Embryonic facial prominence (tissue), 1 donor: ENCODE measurements at regions not wholly inside any gene's neighbourhood (a gene's known extent, or its start where the extent isn't known, plus 50 kb on each side); places are given as distances from the start of the nearest gene placed in this dataset.

Source experiments
- DNase-seq: peaks from one replicate; pipeline ENCODE4 v3.0.0-alpha.2; 2016; ENCODE audit errors: extremely low spot score

DNA sequence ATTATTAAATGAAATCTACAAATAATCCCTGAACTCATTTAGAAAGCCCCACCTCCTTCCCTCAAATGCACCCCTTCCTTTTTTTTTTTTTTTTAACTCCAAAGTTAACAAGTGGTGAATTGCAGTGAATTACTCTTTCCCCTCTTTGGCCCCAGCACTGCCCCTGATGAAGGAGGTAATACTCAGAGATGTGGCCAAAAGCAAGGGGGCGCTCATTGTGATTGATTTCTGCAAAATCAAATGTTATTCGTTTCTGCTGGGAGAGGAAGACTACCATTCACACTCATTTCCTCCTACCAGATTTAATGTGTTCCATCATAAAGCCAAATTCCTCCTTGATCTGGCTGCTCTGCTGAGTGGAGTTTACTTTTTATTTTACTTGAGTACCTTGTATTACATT lies 259.4 kb downstream of the GPD2 start:
- no peak for DNase-seq

DNA sequence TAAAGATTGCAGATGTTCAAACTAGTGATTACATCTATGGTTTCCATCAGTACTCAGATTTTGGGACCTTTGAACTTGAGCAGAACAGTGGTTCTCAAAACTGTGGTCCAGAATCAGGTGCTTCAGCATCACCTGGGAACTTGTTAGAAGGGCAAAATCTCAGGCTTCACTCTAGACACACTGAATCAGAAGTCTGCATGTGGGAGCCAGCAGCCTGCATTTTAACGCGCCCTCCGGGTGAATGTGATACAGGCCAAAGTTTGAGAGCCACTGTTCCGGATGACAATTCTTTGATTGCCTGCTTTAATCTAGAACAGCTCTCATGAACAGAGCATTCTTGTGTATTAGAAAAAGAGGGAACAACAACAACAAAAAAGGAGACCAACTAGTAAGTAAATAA lies 261.7 kb downstream of the GPD2 start:
- no peak for DNase-seq

DNA sequence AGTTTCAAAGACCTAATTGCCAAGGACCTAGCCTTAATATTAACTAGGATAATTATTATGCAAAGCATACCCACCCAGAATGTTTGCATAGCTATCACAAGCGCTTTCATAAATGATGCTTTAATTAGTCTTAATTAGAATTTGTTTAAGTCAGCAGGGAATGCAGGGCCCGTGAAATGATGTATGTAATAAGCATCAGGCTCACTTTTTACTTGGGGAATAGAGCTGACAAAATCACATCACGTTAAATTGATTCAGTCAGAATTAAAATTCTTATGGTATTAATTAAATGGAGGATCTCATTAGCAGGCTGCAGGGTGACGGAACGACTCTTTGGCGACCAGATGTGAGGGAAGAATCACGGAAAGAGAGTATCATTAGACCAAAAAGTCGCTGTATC lies 264.5 kb downstream of the GPD2 start:
- no peak for DNase-seq

DNA sequence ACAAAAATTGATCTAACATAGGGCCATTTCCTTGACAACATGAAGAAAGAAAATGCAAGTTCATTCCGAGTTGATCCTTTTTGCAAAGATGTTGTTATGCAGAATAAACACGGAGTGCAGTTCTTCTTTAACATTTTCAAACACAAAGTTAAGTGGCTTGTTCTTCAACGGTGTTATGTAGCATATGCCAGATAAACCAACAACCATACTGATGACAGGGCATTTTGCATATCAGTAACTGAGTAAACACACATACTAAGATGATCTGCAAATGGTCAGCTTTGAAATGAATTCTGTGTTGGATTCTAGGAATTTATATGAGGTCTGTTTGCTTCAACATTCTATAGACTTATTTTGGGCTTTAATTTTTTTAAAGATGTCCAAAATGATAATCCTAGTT lies 266.4 kb downstream of the GPD2 start:
- no peak for DNase-seq

DNA sequence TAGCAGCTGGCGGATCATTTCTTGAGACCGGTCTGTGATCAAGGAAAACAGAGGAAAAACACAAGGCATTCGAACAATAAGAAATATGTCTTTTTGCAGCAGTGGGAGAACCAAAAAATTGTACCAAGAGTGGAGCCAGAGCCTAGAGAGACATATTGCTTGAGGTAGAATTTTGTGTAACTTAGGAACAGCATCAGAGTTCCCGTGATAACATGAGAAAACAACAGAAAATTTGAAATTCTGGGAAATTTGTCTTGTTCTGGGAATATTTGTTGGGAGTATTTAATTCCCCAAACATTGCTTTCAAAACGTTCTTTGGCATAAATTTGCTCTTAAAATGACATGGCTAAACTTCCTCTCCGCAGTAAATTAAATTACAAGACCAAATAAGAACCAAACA lies 267.5 kb downstream of the GPD2 start:
- no peak for DNase-seq

DNA sequence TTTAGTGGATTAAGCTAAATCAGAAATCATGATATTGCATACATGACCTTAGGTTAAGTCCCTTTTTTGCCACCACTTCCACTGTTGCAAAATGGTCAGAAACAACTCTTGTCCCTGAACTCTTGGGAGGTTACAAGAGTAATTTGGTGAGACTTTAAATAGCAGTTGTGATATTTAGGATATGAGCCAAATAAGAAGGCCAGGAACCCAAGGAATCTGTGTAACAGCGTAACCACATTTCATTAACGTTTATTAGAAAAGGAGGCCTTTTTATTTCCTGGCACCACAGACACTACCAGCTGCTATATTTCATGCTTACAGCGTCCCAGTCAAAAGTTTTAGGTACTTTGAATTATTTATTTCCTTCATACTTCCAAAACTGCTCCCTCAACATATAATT lies 268.0 kb downstream of the GPD2 start:
- DNase-seq: no peak

DNA sequence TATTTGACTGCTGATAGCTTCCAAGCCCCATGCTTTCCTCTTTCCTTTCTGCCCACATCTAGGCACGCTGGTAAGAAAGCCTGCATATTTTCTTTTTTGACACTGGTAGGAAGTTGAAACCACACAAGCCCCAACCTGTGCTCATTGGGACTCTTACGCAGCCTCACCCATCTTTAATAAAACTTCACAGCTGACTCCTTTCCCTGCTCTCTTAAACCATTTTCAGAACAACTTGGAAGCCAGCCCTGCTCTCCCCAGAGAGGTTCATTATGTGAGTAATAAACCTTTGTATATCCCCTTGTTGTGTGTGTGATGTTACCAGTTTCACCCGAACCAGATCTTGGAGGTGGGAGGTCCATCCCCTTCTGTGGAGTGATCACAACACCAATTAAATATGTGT lies 268.4 kb downstream of the GPD2 start:
- no peak for DNase-seq

DNA sequence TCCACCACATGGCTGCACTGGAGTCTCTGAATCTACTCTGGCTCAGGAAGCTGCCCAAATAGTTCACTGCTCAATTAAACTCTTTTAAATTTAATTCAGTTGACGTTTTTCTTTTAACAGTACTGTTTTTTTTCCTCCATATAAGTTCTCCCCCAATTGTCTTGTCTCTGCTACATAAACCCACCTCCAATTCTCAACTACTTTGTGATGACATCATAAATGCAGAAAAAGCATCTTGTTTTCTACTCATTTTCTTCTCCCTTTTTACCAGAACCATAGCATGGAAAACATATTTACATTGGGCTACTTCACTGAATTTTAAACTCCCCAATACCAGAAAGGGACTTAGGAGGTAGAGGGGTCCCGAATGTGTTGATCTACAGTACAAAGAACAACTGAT lies 270.4 kb downstream of the GPD2 start:
- DNase-seq: no peak

DNA sequence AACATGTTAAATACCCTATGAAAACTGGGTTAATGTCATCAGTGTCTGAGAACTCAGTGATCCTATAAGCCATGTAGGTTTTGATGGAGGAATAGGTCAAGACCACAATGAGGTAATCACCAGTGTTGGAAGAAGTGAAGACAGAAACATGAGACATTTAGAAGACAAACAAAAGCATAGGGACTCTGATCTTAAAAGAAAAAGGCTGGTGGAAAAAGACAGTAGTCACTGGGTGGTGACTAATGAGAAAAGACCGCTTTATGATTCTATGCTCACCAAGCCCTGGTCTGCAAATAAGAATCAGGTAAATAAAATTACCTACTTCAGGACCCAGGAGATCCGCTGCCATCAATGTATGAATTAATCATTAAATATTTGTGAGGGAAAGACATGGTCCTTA lies 271.9 kb downstream of the GPD2 start:
- DNase-seq: no peak

DNA sequence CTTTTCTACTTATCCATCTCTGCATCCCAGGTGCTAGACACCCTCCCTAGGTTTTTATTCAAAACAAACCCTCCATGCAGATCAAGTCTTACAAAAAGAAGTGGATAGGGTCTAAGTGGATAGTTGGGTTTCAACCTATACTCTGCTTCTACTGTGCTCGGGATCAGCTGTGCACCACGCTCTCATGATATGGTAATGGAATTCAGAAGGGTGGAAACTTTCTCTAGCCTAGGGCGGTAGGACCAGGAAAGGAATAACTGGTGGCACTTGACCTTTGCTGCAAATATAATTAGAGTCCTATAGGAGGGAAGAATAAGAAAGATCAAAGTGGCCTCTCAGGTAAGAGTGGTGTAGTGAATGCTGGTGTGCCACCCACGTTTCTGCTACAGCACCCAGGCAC lies 272.9 kb downstream of the GPD2 start:
- no peak for DNase-seq

DNA sequence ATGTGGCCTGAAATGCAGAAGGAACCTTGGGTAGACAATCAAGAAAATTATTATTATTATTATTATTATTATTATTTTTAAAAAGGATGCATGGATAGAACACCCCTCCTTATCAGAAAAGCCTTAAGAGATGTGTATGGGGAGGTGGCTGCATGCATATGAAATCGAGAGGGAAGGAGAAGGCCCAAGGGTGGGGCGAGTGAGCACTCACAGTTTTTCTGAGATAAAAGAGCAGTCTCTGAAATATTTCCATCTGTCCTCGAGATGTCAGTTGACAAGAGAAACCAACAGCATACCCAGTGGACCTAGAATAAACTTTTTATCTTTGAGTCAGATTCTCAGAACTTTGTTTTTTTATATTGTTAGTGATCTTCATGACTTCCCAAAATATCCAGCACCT lies 282.9 kb downstream of the GPD2 start:
- no peak for DNase-seq

DNA sequence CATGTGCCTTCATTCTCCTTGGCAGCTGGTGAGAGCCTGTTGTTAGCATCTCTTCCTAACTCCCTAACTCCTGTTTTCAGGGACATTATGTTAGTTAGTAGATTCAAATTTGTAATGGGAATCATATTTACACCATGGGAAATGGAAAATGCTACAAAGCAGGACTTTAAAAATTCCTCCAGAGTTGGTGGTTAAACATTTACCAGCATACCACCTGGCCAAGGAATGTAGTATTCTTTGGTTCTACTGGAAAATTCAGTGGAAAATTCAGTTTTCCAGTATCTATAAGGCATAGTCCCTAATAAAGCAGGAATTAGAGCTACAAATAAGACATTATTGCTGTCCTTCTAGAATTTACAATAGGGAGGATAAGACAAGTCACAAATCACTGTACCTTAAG lies 291.7 kb downstream of the GPD2 start:
- no peak for DNase-seq

DNA sequence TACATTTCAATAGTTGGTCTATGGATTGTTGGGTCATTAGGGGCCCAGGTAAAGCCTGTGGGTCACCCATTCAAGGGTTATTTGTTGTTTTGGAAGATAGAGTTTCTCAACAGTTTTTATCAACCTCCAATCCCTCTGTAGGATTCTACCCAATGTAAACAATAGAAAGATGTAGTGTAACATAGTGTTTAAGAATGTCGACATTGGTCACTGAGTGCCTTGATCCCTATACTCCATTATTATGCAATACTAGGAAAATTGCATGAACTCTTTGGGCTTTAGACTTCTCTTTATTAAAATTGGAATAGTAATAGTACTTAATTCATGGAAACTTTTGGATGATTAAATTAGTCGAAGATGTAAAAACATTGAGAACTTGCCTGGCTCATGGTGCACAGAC lies 292.1 kb downstream of the GPD2 start:
- no peak for DNase-seq

DNA sequence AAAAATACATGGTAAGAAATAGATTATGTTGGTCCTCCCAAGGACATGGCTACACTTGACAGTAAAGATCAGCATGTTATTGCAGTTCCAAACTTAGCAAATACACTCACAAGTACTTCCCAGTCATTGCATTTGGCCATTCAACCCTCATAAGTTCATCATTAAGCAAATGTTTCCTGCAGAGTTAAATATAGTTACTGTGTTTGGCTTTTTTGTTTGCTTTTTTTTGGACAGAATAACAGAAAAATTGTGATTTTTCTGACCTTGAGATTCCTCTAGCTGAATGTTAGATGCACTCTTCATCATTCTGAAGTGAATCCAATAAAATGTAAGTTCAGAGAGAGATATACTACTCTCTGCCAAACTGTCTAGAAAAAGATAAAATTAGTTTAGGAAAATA lies 295.3 kb downstream of the GPD2 start:
- DNase-seq: no peak

DNA sequence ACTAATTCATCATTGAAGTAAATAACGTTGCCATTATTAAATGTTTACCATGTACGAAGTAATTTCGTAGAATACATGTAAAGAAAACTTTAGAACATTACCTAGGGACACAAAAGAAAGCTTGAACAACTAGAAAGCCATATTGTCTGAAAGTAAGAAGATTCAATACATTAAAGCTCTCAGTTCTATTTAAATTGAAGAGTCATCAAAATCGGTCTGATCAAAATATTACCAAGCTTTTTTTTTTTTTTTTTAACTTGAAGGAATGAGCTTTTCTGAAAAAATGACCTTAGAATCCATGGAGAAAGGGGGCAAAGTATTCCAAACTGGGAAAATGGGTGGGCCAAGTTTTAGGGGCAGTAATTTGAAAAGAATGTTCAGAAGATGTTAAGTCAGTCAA lies 300.8 kb downstream of the GPD2 start:
- DNase-seq: no peak

DNA sequence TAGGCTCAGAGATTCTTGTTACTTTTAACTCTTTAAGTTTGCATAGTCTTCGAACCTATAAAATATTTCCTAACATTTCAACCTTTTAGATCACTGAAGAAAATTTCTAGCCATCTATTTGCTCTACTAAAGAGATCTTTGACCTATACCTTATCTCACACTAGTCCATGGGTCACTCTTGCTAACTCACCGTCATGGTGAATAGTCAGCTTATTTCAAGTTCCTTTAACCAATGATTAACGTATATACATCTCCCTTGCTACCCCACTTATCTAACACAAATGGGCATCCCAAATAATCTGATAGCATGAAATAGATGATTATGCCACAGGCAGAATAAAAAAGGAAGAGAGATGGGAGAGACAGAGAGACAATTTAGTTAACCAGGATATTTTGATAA lies 303.1 kb downstream of the GPD2 start:
- no peak for DNase-seq

DNA sequence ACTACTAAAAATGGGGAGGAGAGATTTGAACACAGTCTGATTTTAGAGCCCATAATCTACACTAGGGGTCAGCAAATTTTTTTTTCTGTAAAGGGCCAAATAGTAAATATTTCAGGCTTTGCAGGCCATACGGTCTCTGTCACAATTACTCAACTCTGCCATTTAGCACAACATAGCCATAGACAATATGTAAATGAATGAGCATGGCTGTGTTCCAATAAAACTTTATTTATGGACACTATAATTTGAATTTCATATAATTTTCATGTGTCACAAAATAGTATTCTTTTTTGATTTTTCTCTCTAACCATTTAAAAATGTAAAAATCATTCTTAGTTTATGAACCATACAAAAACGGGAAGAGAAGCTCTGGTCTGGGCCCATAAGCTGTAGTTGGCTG lies 309.4 kb downstream of the GPD2 start:
- no peak for DNase-seq

DNA sequence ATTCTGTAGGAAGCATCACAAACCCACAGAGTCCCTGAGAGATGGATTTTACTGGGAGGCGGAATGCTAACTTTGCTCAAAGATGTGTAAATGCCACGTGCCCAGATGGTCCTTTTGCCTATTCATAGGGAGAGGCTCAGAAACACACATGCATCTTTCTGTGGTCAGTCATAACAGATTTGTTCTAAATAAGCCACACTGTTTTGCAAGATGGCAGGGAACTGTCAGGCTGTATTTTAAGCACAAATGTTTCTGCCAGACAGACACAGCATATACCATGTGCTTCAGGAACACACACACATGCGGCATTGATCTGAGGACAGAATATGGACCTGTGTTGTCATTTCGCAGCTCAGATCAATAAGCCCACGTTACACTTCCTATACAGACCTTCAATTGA lies 312.0 kb downstream of the GPD2 start:
- DNase-seq: no peak

DNA sequence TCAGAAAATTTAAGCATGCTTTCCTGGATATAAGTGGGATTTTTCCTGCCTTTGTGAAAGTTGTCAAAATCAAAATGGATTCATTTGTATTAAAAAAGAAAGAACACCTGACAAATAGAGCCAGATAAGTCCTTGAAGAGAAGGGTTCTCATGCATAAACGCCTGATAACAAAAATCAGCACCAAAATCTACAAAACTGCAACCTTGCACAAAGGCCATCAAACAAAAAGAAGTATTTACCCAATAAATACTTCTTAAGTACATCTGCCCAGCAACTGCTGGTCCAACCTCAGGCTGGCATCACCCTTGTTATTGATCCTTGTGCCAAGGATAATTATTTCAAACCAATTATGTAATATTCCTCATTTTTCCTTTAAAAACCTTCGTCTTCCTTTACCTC lies 315.9 kb downstream of the GPD2 start:
- DNase-seq: no peak

DNA sequence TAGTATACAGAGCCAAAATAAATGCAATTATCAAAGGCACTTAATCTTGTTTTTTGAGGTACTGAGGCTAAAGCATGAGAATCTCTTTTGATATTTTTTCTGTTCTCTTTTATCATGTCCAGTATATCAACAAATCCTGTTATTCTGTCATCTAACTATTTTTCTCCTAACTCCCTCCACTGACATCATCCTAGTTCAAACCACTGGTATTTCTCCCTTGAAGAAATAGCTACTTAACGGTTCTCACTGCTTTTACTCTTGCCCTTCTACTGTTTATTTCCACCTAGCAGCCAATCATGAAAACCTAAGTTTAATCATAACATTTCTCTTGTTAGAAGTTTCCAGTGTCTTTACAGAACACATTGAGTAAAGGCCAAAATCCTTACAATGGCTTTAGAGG lies 317.6 kb downstream of the GPD2 start:
- no peak for DNase-seq

DNA sequence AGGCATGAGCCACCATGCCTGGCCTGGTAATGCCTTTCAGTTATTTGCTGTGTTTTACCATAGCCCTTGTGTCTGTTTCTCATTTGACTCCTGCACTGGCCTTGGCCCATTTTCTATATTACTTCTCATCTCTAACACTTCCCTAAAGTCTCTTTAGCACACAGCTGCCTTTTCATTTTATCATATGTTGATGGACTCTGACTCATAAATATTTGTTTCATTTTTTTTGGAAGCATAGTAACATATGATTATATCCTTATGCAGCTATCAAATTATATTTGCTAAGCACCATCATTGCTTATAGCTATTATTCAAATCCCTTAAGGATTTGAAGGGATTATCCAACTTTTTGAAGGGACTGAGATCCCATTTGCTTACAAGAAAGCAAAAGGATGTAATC lies 320.3 kb downstream of the GPD2 start:
- no peak for DNase-seq

DNA sequence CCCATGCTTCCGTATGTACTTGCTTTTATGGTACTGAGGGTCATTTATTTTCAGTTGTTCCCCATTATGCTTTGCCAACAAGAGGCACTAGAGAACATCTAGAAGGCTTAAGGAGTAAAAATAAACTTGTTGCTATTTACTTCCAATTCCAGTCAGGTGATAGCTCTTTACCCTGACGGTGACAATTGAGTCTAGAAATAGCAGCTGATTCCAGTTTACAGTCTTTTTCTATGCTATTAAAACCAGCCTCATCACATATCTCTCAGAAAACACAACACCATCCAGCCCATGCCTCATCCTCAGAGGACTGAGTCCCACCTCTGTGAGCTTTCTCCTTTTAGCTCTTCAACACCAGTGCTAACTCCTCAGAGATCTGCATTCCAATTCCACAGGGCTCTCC lies 327.0 kb downstream of the GPD2 start:
- no peak for DNase-seq

DNA sequence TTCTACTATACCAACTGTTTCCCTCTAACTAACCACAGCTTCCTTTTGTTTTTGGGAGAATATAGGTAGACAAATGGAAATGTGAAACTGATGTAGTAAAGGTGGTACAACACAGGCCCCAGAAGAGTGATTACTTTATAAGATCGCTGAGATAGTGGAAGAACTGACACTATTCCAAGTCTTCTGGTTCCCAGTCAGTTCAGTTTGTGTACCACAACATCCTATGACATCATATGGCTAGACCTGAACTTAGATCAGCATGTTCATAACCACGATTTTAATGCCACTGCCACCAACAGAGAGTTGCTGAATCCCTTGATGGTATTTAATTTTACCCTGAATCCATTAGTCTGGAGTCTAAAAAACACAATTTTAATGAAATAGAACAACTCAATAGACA lies 328.9 kb downstream of the GPD2 start:
- no peak for DNase-seq

DNA sequence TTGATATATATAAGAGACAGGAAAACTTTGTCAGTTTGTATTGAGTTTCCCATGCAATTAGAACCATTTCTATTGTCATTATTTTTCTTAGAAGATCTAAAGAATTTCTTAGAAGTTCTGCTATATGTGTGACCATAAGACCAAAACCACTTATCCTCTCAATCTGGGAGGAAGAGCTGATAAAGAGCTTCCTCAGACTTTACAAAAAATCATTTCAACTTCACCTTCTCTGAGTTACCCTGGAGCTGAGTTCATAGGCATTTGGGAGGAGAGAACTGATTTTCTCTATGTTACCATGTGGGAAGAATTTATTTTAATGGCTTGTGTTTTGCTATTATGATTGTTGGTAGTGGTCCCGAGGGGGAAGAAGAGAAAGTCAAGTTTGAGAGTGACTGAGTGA lies 329.3 kb downstream of the GPD2 start:
- DNase-seq: no peak

DNA sequence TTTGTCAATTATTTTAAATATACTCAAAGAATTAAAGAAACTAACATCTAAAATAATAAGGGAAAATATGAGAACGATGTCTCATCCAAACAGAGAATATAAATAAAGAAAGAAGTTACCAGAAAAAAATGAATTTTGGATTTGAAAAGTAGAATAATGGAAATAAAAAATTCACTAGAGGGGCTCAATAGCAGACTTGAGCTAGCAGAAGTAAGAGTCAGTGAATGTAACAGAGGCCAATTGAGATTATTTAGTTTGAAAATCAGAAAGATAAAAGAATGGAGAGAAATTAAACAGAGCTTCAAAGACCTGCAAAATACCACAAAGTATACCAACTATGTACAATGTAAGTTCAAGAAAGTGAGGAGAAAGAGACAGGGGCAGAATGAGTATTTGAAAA lies 333.6 kb downstream of the GPD2 start:
- DNase-seq: no peak
